Activated CD8-positive, alpha-beta memory T cell treated with anti-CD3 and anti-CD28 coated beads for 36 hours (primary cell): ENCODE measurements at regions not wholly inside any gene's neighbourhood (a gene's known extent, or its start where the extent isn't known, plus 50 kb on each side); places are given as distances from the start of the nearest gene placed in this dataset.

Experiments
- CTCF ChIA-PET: fragments of 350-600 bp; sonication (Branson Sonifier 250); formaldehyde crosslinking; loops from one replicate; lab custom pipeline; 2021; ENCODE audit warnings: antibody characterized with exemption; lab: Charles Lee
- POLR2A ChIA-PET: fragments of 350-600 bp; sonication (Branson Sonifier 250); formaldehyde crosslinking; loops from one replicate; lab custom pipeline; 2021; ENCODE audit warnings: antibody characterized with exemption; lab: Charles Lee

DNA sequence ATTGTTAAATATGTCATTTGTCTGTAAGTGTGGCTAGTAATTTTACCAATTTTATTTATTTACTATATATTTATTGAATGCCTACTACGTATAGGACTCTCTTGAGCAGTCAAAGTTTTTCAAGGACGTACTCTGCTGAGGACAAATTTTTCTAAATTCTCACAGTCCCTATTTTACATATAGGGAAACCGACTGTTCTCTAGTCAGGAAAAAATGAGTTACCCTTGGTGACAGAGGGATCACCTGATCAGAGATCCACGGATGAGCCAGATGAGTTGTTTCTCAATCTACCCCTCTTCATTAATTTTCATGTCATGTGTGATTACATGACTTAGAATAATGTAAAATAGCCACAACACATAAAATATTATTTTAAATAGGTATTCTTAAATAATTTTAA, 96.2 kb upstream of the SLC38A2 start:
- POLR2A ChIA-PET = no interaction called here
- CTCF ChIA-PET = no interaction called here

DNA sequence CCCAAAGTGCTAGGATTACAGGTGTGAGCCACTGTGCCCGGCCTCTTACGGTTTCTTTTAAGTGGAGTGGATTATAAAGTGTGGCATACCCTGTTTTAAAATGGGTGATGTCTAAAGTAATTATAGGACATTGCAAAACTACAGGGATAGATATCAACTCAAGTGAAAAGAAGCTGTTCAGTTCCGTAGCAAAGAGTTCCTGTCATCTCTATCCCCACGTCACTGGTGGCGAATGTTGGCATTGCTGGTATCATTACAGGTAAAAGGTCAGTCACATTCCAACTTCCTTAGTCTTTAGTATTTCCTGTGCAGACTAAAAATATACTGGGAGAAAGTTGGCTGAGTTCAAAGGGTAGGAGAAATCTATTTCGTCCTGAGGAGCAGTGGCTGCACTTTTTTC, 95.6 kb upstream of the SLC38A2 start:
- POLR2A ChIA-PET = interaction anchor here (0.7 kb wide), 1 partner anchor 111 kb away, joined by 3 read pairs; no protein-coding TSS in a partner anchor
- CTCF ChIA-PET = no interaction called here

- CTCF ChIA-PET = no interaction called here
- POLR2A ChIA-PET = no interaction called here
These were observed 92.7 kb upstream of the SLC38A2 start for GRCh38 chr12:46465307-46465706.

DNA sequence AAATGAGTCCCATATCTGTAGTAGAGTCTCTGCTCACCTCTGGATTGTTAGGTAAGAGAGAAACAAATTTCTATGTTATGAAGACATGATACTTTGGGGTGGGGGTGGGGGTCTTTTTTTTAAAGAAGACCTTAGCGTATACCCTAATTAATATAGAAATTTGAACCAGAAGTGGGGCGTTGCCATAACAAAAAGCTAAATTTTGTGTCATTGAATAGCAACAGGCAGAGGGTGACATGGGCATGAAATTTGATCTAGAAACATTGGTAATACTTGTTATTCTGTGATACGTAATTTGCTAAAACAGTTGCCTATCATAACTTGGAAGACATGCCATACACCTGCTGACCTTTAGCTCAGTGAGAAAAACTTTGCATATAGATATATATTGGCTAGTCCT, 92.3 kb upstream of the SLC38A2 start:
- ChIA-PET POLR2A (no interaction called here), CTCF (no interaction called here)

DNA sequence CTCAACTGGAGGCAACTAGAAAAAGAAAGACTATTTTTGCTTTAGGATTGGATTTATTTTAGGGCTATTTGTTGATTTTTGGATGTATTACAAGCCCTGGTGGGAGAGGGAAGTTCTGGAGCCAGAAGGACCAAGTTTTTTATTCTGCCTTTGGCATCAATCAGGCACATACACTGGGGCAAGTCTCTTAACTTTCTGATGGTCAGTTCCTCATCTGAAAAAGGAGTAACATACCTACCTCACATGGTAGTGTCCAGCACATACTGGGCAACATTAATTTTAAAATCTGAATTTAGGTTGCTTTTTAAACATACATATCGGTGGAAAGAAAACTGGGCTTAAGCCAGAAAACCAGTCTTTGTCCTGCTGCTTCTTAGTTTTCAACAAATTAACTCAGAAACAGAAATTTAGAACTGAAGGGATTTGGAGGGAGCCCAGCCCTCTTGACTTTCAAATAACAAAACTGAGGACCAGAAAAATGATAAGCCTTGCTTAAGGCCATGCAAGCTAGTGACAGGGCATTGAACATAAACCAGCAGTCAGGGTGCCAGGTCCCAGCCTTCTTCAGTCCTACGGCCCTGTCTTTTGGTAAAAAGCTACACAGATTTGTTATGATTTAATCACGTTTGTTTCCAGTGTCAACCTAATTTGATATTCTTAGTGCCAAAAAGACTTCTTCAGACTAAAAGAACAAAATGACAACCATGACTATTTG, 90.2 kb upstream of the SLC38A2 start:
- ChIA-PET POLR2A (interaction anchor here (0.6 kb wide), 1 partner anchor 338 kb away, joined by 6 read pairs; no protein-coding TSS in a partner anchor), CTCF (no interaction called here)

GRCh38 chr12:46461907-46462640, 89.5 kb upstream of the SLC38A2 start:
- POLR2A ChIA-PET = no interaction called here
- CTCF ChIA-PET = no interaction called here

DNA sequence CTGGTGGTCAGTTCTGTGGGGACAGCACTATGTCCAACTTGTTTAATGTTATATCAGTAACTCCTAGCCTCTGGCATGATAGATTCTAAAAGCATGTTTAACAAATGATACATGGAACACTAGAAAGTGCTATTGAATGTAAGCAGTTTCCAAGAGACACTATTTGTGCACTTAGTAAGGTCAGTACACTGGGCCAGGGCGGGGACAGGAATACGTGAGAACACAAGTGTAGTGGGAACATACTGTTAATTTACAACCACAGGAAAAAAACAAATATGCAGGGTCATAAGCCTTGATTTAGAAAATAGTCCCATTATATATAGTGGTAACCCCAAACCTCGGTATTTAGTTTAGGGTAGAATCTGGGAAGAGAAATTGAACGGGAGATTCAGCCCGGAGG, 88.9 kb upstream of the SLC38A2 start:
- CTCF ChIA-PET = no interaction called here

GRCh38 chr12:46460682-46461210, 88.2 kb upstream of the SLC38A2 start:
- POLR2A ChIA-PET = interaction anchor here (1.1 kb wide), 1 partner anchor 88 kb away, joined by 4 read pairs; the partner anchor contains the start of gene SLC38A2
- CTCF ChIA-PET = no interaction called here

More for the DNA sequence above, 88.9 kb upstream of the SLC38A2 start:
- POLR2A ChIA-PET = no interaction called here

DNA sequence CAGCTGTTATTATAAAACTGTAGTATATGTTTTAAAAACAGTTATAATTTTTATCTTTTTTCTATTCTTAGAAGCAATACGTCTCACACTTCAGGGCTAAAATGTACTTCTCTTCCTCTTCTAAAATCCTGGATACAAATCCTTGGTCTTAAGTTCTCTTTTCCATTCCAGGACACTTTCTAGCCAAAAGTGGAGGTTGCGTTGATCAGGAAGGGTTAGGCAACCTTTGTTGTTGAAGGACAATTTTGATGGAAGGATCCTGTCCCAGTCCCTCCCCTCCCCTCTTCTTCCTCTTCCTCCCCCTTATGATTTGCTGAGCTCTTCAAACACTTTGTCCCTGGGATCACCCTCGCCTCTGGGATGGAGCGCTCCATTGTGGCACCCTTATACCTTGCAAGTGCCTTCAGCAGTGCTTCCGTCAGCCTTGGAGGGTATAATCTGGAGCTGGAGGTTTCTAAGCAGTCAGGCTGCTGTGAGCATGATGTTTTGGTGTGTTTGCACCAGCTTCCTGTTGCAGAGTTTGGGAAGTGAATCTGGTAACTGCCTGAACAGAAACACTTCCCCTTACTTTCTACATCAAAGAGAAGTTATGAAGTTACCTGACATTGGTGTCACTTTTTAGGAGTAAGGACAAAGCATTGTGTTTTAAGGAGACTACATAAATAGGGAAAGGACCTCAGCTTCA, 87.4 kb upstream of the SLC38A2 start:
- CTCF ChIA-PET = interaction anchor here (0.8 kb wide), 1 partner anchor 9 kb away, joined by 3 read pairs; no protein-coding TSS in a partner anchor

DNA sequence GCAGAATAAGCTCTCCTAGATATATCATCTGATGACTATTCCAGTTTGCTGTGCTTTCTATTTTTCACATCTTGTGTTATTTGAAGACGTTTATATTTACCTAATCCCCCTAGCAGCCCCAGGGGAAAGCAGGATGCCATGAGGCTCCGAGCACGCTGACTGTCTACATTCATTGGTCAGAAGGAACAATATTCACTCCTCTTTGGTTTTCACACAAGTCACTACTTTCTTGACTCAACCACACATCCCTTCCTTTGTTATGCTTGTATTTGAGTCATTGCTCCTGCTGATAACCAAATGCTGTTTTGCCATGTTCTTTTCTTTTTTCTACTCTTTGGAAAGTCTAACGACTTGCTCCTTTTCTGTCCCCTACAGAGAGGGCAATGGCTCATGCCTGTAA, 86.5 kb upstream of the SLC38A2 start:
- CTCF ChIA-PET = no interaction called here
- POLR2A ChIA-PET = interaction anchor here (1.0 kb wide), 1 partner anchor 88 kb away, joined by 3 read pairs; no protein-coding TSS in a partner anchor

More for the DNA sequence above, 87.4 kb upstream of the SLC38A2 start:
- POLR2A ChIA-PET = interaction anchor here (1.1 kb wide), 1 partner anchor 87 kb away, joined by 4 read pairs; the partner anchor contains the start of gene SLC38A2

DNA sequence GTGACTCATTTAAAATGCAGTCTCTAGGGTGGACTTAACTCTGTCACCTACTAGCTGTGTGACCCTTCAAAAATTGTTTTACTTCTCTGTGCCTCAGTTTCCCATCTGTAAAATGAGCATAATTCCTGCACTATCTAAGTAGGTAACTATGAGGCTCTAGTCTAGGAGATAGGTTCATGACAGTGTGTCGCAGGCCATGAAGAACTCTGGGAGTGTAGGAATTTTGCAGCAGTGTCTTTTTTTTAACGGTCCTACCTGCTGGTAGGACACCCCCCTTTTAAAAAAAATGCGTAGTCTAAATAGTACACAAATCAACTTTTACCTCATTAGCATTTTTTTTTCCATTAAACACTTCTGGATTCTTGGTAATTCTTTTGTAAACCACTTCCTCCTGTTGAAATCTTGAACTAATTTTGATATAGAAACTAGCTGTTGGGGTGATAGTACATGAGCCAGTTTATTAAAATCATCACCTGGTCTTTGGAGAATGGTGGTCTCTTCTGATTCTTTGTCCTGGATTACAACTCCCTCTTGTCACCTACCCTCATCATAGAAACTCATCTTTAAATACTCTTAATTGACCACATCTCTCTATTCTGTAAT, 86.0 kb upstream of the SLC38A2 start:
- POLR2A ChIA-PET = interaction anchor here (1.0 kb wide), 1 partner anchor 87 kb away, joined by 3 read pairs; no protein-coding TSS in a partner anchor
- CTCF ChIA-PET = interaction anchor here (0.6 kb wide), 1 partner anchor 433 kb away, joined by 4 read pairs; no protein-coding TSS in a partner anchor

- ChIA-PET CTCF (no interaction called here), POLR2A (no interaction called here)
These were observed 85.4 kb upstream of the SLC38A2 start for GRCh38 chr12:46457958-46458357.

DNA sequence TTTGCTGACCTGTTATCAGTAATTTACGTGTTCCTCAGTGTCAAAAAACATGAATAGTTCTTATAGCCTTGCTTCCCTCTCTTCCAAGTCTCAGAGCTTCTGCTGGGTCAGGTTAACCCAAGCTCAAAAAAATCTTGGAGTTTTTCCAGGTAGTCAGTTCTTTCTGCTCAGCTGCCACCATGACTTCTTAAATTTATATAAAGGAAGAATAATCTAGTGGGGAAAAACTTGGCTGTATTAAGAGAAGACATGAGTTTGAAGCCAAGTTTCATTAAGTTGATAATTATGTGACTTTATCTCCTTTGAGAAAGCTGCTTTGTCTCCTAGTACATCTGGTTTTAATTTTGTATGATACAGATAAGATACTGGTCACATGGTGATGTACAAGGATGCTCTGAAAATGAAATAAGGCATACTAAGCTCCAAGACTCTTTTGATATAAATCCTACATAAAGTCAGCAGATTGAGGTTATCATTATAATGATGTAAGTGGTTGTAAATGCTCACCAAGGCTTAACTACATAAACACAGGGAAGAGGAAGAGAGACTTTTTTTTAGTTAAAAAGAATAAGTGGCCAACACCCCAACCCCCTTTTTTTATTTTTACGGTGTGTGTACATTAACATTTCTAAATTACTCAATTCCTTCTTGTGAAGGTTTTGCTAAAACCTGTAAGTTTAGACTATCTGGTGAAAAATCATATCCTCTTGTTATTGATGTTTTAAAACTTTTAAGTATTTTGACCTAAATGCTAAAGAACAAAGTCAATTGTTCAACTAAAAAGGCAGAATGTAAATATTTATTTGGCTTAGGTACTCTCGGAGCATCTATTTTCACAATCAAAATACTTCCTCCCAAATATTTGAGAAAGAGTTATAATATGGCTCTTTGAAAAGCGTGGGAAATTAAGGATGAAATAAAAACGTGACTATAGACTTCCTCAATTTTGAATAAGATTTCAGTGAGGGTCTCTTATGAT, 84.1 kb upstream of the SLC38A2 start:
- CTCF ChIA-PET = interaction anchor here (0.5 kb wide), 1 partner anchor 26 kb away, joined by 5 read pairs; no protein-coding TSS in a partner anchor
- POLR2A ChIA-PET = interaction anchor here (1.0 kb wide), 1 partner anchor 67 kb away, joined by 3 read pairs; no protein-coding TSS in a partner anchor

DNA sequence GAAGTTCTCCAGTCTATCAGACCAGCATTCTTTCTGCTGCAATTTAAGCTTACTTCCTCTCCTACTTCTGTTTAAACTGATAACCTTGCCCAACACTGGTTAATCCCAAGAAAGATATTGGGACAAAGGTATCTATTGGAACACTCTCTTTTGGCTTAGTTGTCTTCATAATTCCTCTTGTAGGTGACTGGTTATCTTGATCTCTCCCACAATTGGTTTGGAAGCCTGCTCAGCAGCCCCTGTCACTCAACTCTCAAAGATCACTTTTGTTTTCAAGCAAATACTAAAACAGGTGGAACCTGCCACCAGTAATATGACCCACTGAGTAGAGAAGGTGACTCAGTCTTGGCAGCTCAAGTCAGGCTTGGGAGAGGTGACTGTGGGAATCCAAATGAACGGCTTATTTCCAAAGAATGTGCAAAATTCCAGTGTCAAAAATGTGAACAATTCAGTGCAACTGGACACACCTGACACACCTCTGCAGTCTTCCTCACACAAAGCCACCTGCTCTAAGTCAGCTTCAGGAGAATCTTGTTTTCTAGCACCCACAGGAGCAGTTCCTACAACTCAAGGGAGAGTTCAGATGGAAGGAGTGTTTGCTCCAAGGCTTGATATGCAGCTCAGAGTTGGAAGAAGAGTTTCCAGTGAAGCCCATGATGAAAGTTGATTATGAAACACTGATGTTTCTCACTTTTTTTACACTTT, 83.2 kb upstream of the SLC38A2 start:
- ChIA-PET CTCF (interaction anchor here (0.5 to 1.1 kb wide), 3 partner anchors 25 to 88 kb away, joined by 3 to 5 read pairs (median 3); no protein-coding TSS in a partner anchor), POLR2A (interaction anchor here (1.0 kb wide), 1 partner anchor 68 kb away, joined by 3 read pairs; no protein-coding TSS in a partner anchor)

GRCh38 chr12:46454981-46455380, 82.4 kb upstream of the SLC38A2 start:
- POLR2A ChIA-PET = interaction anchor here (1.0 kb wide), 1 partner anchor 69 kb away, joined by 3 read pairs; no protein-coding TSS in a partner anchor
- CTCF ChIA-PET = interaction anchor here (0.7 to 1.1 kb wide), 2 partner anchors 34 to 87 kb away, joined by 3 read pairs; no protein-coding TSS in a partner anchor

DNA sequence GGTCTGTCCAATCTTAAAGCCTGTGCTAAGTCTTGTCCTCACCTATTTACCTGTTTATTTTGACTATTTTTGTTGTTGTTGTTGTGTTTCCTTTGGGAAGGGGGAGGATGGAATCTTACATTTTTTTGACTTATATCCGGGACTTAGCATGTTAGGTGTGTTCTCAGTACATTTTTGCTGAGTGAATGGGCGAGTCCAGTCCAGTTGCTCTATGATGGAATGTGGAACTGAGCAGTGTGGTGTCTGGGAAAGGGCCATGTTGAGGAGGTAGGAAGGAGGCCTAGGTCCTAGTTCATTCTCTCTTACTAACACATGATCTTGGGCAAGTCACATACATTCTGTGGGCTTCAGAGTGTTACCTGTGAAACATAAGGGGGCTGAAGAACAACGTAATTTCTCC, 80.9 kb upstream of the SLC38A2 start:
- ChIA-PET CTCF (no interaction called here), POLR2A (no interaction called here)

DNA sequence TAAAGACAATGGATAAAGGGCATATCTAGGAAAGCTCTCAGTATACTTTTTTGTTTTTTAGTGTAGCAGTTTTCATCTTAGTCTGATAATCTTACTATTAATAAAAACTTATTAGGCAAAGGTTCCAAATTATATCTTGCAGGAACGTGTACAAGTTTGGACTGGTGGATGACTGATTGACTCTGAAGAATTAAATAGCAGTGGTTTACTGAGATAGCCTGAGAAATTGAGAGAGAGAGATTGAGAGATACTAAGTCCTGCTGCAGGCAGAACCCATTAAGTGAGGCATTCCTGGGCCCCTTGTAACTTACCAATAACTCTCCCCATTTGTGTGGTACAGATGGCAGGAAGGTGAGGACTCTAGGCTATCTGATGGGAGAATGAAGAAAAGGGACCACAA, 80.2 kb upstream of the SLC38A2 start:
- POLR2A ChIA-PET = no interaction called here

More for the DNA sequence above, 80.2 kb upstream of the SLC38A2 start:
- CTCF ChIA-PET = no interaction called here
